HL-60 (cell line): ENCODE measurements at regions not wholly inside any gene's neighbourhood (a gene's known extent, or its start where the extent isn't known, plus 50 kb on each side); places are given as distances from the start of the nearest gene placed in this dataset.

Source experiments
- DNase-seq, 2 experiments: peaks; one replicate each; pipeline ENCODE4 v3.0.0-alpha.2; 2010 to 2020; ENCODE audit warnings: low read depth in 1 of 2, low spot score in 1 of 2
- H3K27ac ChIP-seq: fragments of 250-450 bp; sonication (Bioruptor Pico); replicated peaks from 2 replicates; pipeline ENCODE4 v1.5.1; 2020; ENCODE audit warnings: mild to moderate bottlenecking, moderate library complexity
- H3K27me3 ChIP-seq: fragments of 250-450 bp; sonication (Bioruptor Pico); 2 replicates; pipeline ENCODE4 v1.5.1; 2021; ENCODE audit warnings: mild to moderate bottlenecking, moderate library complexity; ENCODE audit not compliant: insufficient read depth, poor library complexity, severe bottlenecking
- H3K4me3 ChIP-seq: replicated peaks from 2 replicates; pipeline ENCODE4 v1.5.1; 2011; ENCODE audit warnings: mild to moderate bottlenecking, control low read depth, low read length; ENCODE audit not compliant: insufficient read depth
- CTCF ChIP-seq: IDR thresholded peaks from one replicate; pipeline ENCODE4 v1.5.1; 2011; ENCODE audit warnings: low read length, control low read depth, inconsistent platforms; ENCODE audit not compliant: insufficient read depth
- GABPA ChIP-seq: IDR thresholded peaks from 2 replicates; pipeline ENCODE4 v1.6.1; 2012; ENCODE audit warnings: low read depth
- POLR2AphosphoS5 ChIP-seq: IDR thresholded peaks from 2 replicates; pipeline ENCODE4 v1.6.1; 2012; ENCODE audit warnings: low read depth
- REST ChIP-seq: IDR thresholded peaks from 2 replicates; pipeline ENCODE4 v1.6.1; 2012; ENCODE audit warnings: low read depth; ENCODE audit not compliant: insufficient replicate concordance
- SPI1 ChIP-seq: IDR thresholded peaks from 2 replicates; pipeline ENCODE4 v1.6.1; 2012; ENCODE audit warnings: low read depth, mild to moderate bottlenecking, borderline replicate concordance

GRCh38 chr17:27390540-27390939 is 65.7 kb upstream of the KSR1 start:
- H3K4me3 ChIP-seq: no peak overlapping the region
- TF ChIP-seq POLR2AphosphoS5 (no peak), GABPA (no peak), REST (no peak), CTCF (no peak), SPI1 (no peak)
- no peaks in the 10 kb centered on the region for H3K27me3 ChIP-seq
- DNase-seq: no peak
- no peak overlapping the region for H3K27ac ChIP-seq

DNA sequence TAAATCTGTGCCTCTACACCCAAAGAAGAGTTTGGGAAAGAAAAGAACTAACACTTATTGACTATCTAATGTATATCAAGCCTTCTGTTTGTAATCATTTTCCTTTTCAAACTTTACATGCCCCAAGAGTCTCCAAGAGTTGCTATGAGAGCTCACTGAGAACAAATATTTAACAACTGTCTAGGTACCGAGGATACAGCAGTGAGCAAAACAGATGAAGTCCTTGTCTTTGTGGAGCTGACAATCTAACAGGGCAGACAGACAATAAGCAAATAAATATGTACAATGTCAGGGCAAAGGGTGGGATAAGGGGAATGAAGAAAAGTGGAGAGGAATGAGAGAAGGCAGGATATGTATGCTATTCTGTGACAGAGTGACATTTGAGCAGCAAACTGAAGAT is 64.8 kb upstream of the KSR1 start:
- Histone ChIP-seq H3K27me3 (no peaks in the 10 kb centered on the region), H3K4me3 (no peak overlapping the region), H3K27ac (no peak overlapping the region)
- no peak for DNase-seq
- TF ChIP-seq CTCF (no peak), GABPA (no peak), SPI1 (no peak), REST (no peak)

GRCh38 chr17:27396045-27396444 is 60.2 kb upstream of the KSR1 start:
- TF ChIP-seq CTCF (no peak), GABPA (no peak), POLR2AphosphoS5 (no peak), REST (no peak), SPI1 (no peak)
- no peaks in the 10 kb centered on the region for H3K27me3 ChIP-seq
- no peak for DNase-seq

More at GRCh38 chr17:27396045-27396444, 60.2 kb upstream of the KSR1 start:
- H3K4me3 ChIP-seq: no peak overlapping the region
- H3K27ac ChIP-seq: no peak overlapping the region
